ENCODE measurements at regions not wholly inside any gene's neighbourhood (a gene's known extent, or its start where the extent isn't known, plus 50 kb on each side); places are given as distances from the start of the nearest gene placed in this dataset.
"Not testable (repeated sequence)": the region's sequence is repeated elsewhere in the genome, so short reads cannot be mapped to it uniquely, and the experiment has no call there.

GRCh38 chrX:46220822-46221221 is 324.4 kb downstream of the ZNF674 start:
- DNase-seq, result no peak

- DNase-seq, result no peak
These were observed 326.8 kb downstream of the ZNF674 start for GRCh38 chrX:46218373-46218772.

DNA sequence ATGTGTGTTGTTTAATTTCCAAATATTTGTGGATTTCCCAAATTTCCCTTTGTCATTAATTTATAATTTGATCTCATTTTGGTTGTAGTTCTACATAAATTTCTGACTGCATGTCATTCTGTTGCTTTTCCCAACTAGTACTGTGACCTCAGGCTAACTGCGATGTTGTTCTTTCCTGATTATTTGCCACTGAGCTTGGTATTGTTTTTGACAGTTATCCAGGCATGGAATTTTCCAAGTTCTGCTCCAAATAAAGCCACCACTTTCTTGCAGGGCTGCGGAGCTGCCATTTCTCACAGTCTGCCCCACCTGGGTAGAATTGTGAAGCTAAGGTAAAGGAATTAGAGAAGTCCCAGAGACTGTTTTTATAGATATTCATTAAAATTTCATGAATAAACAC is 328.8 kb downstream of the ZNF674 start:
- no peak for DNase-seq

GRCh38 chrX:46211079-46211478 is 334.1 kb downstream of the ZNF674 start:
- DNase-seq, result no peak

GRCh38 chrX:46209768-46210167 is 335.5 kb downstream of the ZNF674 start:
- no peak for DNase-seq

- DNase-seq, result no peak
These were observed 336.2 kb downstream of the ZNF674 start for GRCh38 chrX:46209037-46209436.

- DNase-seq, result no peak
These were observed 336.9 kb downstream of the ZNF674 start for GRCh38 chrX:46208225-46208854.

GRCh38 chrX:46204721-46205422 is 340.3 kb downstream of the ZNF674 start:
- no peak for DNase-seq

GRCh38 chrX:46202733-46203514 is 342.3 kb downstream of the ZNF674 start:
- DNase-seq, result no peak

GRCh38 chrX:46200413-46200812 is 344.8 kb downstream of the ZNF674 start:
- DNase-seq, result no peak

DNA sequence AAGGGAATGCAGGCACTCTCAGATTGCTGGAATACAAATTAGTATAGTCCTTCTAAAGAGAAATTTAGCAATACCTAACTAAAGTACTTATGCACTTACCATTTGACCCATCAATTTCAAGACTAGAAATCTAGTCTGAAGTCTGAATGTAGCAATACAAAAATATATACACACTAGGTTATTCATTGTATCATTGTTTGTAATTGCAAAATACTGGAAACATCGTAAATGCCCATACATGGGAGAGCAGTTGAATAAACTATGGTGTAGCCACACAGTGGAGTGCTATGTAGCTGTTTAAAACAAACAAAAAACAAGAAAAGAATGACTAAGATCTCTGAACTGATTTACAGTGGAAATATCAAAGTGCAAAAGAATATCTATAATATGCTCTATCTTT is 346.4 kb downstream of the ZNF674 start:
- no peak for DNase-seq

DNA sequence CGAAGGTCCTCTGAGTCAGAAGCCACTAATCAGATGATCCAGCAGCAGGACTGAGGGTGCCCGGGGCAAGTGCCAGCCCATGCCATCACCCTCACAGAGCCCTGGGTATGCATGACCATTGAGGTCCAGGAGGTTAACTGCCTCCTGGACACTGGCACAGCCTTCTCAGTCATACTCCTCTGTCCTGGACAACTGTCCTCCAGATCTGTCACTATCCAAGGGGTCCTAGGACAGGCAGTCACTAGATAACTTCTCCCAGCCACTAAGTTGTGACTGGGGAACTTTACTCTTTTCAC is 358.5 kb downstream of the ZNF674 start:
- DNase-seq, result not testable (repeated sequence)

- no peak for DNase-seq
These were observed 359.1 kb downstream of the ZNF674 start for GRCh38 chrX:46185923-46186810.

DNA sequence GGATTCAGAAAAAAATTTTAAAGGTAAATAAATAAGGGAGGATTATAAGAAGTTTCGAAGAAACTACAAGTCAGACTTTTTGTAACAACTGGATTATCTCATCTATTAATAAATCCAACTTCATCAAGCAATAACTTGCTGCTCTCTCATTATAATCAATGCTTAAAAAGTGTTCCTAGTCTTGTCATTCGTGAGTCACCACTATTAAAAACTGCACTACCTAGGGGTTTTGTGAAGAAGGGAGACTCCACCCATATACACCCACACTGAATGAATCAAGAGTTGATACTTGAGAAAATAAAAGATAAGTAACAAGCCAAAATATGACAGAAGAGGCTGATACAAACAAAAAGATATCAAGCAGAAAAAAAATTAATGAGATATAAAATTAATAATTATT is 360.5 kb downstream of the ZNF674 start:
- no peak for DNase-seq

- peak; percentile 89 for DNase-seq
These were observed 364.9 kb downstream of the ZNF674 start for GRCh38 chrX:46180258-46180687.

GRCh38 chrX:46179748-46180147 is 365.5 kb downstream of the ZNF674 start:
- DNase-seq, result no peak

- DNase-seq, result no peak
These were observed 366.5 kb downstream of the ZNF674 start for GRCh38 chrX:46178763-46179162.

- no peak for DNase-seq
These were observed 372.1 kb downstream of the ZNF674 start for GRCh38 chrX:46173159-46173558.

DNA sequence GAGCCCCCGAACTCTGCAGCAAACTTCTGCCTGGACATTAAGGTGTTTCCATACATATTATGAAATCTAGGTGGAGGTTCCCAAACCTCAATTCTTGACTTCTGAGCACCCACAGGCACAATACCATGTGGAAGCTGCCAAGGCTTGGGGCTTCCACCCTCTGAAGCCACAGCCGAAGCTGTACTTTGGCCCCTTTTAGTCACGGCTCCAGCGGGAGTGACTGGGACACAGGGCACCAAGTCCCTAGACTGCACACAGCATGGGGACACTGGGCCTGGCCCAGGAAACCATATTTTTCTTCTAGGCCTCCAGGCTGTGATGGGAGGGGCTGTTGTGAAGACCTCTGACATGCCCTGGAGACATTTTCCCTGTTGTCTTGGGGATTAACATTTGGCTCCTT is 373.8 kb downstream of the ZNF674 start:
- DNase-seq, result not testable (repeated sequence)

DNA sequence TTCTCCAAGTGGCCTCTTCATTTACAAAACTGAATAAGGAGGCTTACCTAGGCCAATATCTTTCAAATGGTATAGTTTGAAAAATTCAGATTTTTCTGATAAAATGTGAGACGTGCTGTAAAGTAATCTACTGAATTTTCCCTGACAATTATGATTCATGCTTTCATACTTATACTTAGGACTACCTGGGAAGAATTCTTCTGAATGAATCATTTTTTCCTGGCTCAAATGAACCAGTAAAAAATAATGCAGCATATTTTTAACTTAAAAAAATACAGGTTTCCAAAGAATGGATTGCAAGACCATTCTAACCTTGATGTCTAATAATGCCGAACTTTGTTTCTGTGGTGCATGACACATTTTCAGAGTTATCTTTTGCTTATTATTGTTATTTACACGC is 375.4 kb downstream of the ZNF674 start:
- DNase-seq, result no peak

DNA sequence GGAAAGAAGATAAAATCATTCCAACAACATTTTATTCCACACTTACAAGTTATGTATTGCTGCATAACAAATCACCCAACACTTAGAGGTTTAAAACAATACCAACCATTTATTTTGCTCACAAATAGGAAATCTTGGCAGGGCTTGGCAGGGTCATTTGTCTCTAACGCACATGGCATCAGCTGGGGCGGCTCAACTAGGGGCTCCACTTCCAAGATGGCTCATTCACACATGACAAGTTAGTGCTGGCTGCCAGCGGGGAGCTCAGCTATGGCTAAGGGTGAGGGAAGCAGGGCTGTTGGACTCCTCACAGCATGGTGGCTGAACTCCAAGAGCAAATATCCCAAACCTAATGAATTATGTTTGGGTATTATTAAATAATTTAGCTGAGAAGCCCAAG is 377.0 kb downstream of the ZNF674 start:
- DNase-seq, result no peak

DNA sequence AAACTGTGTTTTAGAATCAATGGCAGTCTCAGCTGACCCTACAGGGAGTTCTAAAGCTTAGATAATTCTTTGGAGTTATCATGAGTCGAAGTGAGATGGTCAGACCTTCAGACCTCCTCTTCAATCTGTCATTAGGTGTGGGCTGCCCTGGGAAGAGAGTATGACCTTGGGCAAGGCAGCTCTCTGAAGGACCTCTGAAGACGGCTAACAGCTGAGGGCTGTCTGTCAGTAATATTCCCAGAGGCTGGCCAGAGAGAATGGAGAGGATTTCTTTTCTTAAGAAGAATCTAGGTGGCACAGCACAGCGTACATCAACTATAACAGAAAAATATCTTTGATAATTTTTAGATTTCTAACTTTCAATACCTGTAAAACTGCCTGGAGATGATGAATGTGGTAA is 379.4 kb downstream of the ZNF674 start:
- DNase-seq, result no peak

DNA sequence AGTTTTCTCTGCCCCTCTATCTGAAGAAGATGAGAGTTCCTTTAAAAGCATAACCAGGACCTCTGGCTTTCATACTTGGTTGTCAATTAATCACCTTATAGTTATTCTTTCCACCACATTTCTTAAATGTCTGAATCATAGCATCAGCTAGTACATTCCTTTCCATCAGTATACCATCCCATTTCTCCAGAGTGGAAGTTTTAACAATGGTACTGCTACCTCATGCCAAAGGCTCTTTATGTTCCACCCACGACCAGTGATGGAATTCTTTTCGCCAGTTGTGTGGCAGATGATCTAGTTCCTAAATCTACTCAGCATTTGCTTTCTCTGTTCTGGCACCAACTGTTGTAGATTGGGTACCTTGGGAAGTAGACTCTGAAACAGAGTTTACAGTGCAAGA is 379.8 kb downstream of the ZNF674 start:
- DNase-seq, result no peak

All from DMS79 (cell line).